IMR-90 (cell line): ENCODE measurements at regions not wholly inside any gene's neighbourhood (a gene's known extent, or its start where the extent isn't known, plus 50 kb on each side); places are given as distances from the start of the nearest gene placed in this dataset.

ENCODE experiments used
- ATAC-seq: fragments of 200-7000 bp; cut with Tn5 transposase; 2 replicates; pipeline ENCODE4 v1.9.1; 2020; ENCODE audit warnings: low read depth, mild to moderate bottlenecking, moderate library complexity
- BruUV-seq: library from RNA; stranded (reverse); fragments of 400-500 nt; replicated peaks from 2 replicates; lab custom pipeline; 2021; lab: Mats Ljungman, UMichigan
- CTCF ChIA-PET: fragments of 300-600 bp; formaldehyde crosslinking; extraction: SDS; loops from one replicate; lab custom pipeline; 2021; ENCODE audit warnings: antibody characterized with exemption; lab: Yijun Ruan, JAX
- POLR2A ChIA-PET: fragments of 300-600 bp; sonication (Branson Sonifier 250); formaldehyde crosslinking; loops from one replicate; lab custom pipeline; 2022; ENCODE audit warnings: antibody characterized with exemption; ENCODE audit not compliant: unreplicated experiment; lab: Charles Lee
- DNase-seq: peaks from one replicate; pipeline ENCODE4 v3.0.0; 2013
- H2AFZ ChIP-seq: replicated peaks from 2 replicates; pipeline ENCODE3; 2013; ENCODE audit warnings: low read length, mild to moderate bottlenecking; ENCODE audit not compliant: poor library complexity
- H2AK5ac ChIP-seq: 2 replicates; pipeline ENCODE4 v1.6.1; 2013; ENCODE audit warnings: low read depth, low read length, inconsistent platforms
- H2AK9ac ChIP-seq: replicated peaks from 2 replicates; pipeline ENCODE3; 2013; ENCODE audit warnings: mild to moderate bottlenecking, low read depth, low read length, moderate library complexity; ENCODE audit not compliant: poor library complexity
- H2BK120ac ChIP-seq: 2 replicates; pipeline ENCODE4 v1.6.1; 2013; ENCODE audit warnings: low read depth, low read length, inconsistent platforms
- H2BK15ac ChIP-seq: 3 replicates; pipeline ENCODE4 v1.6.1; 2013; ENCODE audit warnings: low read depth, low read length, inconsistent platforms
- H2BK20ac ChIP-seq: 2 replicates; pipeline ENCODE4 v1.6.1; 2013; ENCODE audit warnings: low read depth, mild to moderate bottlenecking, inconsistent platforms, low read length, moderate library complexity
- H2BK5ac ChIP-seq: 2 replicates; pipeline ENCODE4 v1.6.1; 2013; ENCODE audit warnings: mild to moderate bottlenecking, low read depth, low read length, inconsistent platforms; ENCODE audit not compliant: poor library complexity, severe bottlenecking
- H3K14ac ChIP-seq: replicated peaks from 2 replicates; pipeline ENCODE4 v1.6.1; 2013; ENCODE audit warnings: low read depth, low read length, inconsistent platforms
- H3K18ac ChIP-seq: 2 replicates; pipeline ENCODE4 v1.6.1; 2013; ENCODE audit warnings: low read depth, low read length, control low read depth
- H3K23ac ChIP-seq: 2 replicates; pipeline ENCODE4 v1.6.1; 2013; ENCODE audit warnings: low read depth, low read length, inconsistent platforms
- H3K27ac ChIP-seq: 2 replicates; pipeline ENCODE4 v1.5.1; 2013; ENCODE audit warnings: mild to moderate bottlenecking, control low read depth, low read length; ENCODE audit not compliant: insufficient read depth
- H3K27me3 ChIP-seq: 2 replicates; pipeline ENCODE4 v1.6.1; 2013; ENCODE audit warnings: low read length; ENCODE audit not compliant: control insufficient read depth, insufficient read depth
- H3K36me3 ChIP-seq: 2 replicates; pipeline ENCODE4 v1.6.1; 2013; ENCODE audit warnings: low read length, mixed read lengths; ENCODE audit not compliant: control insufficient read depth, insufficient read depth
- H3K4ac ChIP-seq: 2 replicates; pipeline ENCODE4 v1.6.1; 2013; ENCODE audit warnings: low read depth, low read length, inconsistent platforms
- H3K4me1 ChIP-seq: 2 replicates; pipeline ENCODE4 v1.6.1; 2013; ENCODE audit warnings: low read length, mixed read lengths; ENCODE audit not compliant: control insufficient read depth, insufficient read depth
- H3K4me2 ChIP-seq: 2 replicates; pipeline ENCODE4 v1.6.1; 2013; ENCODE audit warnings: low read depth, mild to moderate bottlenecking, control low read depth, low read length, moderate library complexity
- H3K4me3 ChIP-seq: 2 replicates; pipeline ENCODE4 v1.5.1; 2013; ENCODE audit warnings: low read depth, mild to moderate bottlenecking, control low read depth, low read length, moderate library complexity; ENCODE audit not compliant: insufficient read depth
- H3K56ac ChIP-seq: 2 replicates; pipeline ENCODE4 v1.6.1; 2013; ENCODE audit warnings: low read length, inconsistent platforms; ENCODE audit not compliant: insufficient read depth; ENCODE audit errors: extremely low read depth
- H3K79me1 ChIP-seq, 2 experiments: 2 replicates each; pipeline ENCODE4 v1.6.1; 2013; ENCODE audit warnings: low read length in 2 of 2, inconsistent platforms in 1 of 2, low read depth in 1 of 2
- H3K9ac ChIP-seq: 2 replicates; pipeline ENCODE4 v1.6.1; 2013; ENCODE audit warnings: low read depth, low read length, control low read depth
- H3K9me1 ChIP-seq: 2 replicates; pipeline ENCODE4 v1.6.1; 2013; ENCODE audit warnings: low read length, inconsistent platforms; ENCODE audit not compliant: insufficient read depth
- H3K9me3 ChIP-seq: 2 replicates; pipeline ENCODE4 v1.6.1; 2013; ENCODE audit warnings: low read length; ENCODE audit not compliant: control insufficient read depth, insufficient read depth
- H4K20me1 ChIP-seq: 2 replicates; pipeline ENCODE4 v1.6.1; 2013; ENCODE audit warnings: low read length, inconsistent platforms; ENCODE audit not compliant: insufficient read depth
- H4K5ac ChIP-seq: 2 replicates; pipeline ENCODE4 v1.6.1; 2013; ENCODE audit warnings: mild to moderate bottlenecking, low read depth, low read length, control low read depth
- H4K8ac ChIP-seq, 2 experiments: 2 replicates each; pipeline ENCODE4 v1.6.1; 2013; ENCODE audit warnings: low read depth in 2 of 2, low read length in 2 of 2, control low read depth in 1 of 2, inconsistent platforms in 1 of 2
- H4K91ac ChIP-seq: 2 replicates; pipeline ENCODE4 v1.6.1; 2013; ENCODE audit warnings: low read depth, low read length, inconsistent platforms; ENCODE audit not compliant: insufficient read depth
- BHLHE40 ChIP-seq: fragments of 150-350 bp; IDR thresholded peaks from 2 replicates; pipeline ENCODE4 v1.6.1; 2016; ENCODE audit warnings: mild to moderate bottlenecking, low read depth, low read length
- CHD1 ChIP-seq: IDR thresholded peaks from 2 replicates; pipeline ENCODE4 v1.6.1; 2012; ENCODE audit warnings: low read depth, low read length, improper control_type of control experiment
- CTCF ChIP-seq: conservative IDR thresholded peaks from 2 replicates; pipeline ENCODE4 v1.5.1; 2012; ENCODE audit warnings: mild to moderate bottlenecking, low read depth, low read length, improper control_type of control experiment
- ELK1 ChIP-seq: fragments of 150-350 bp; IDR thresholded peaks from 2 replicates; pipeline ENCODE4 v1.6.1; 2016; ENCODE audit warnings: low read depth, mild to moderate bottlenecking, low read length, moderate library complexity, borderline replicate concordance
- FOS ChIP-seq: fragments of 150-350 bp; IDR thresholded peaks from 2 replicates; pipeline ENCODE4 v1.6.1; 2016; ENCODE audit warnings: low read depth, low read length
- MXI1 ChIP-seq: IDR thresholded peaks from 2 replicates; pipeline ENCODE4 v1.6.1; 2012; ENCODE audit warnings: low read depth, mild to moderate bottlenecking, low read length, moderate library complexity, borderline replicate concordance
- POLR2A ChIP-seq: IDR thresholded peaks from 2 replicates; pipeline ENCODE4 v1.6.1; 2012; ENCODE audit warnings: mild to moderate bottlenecking, low read depth, low read length
- RAD21 ChIP-seq: IDR thresholded peaks from 2 replicates; pipeline ENCODE4 v1.6.1; 2012; ENCODE audit warnings: low read length, improper control_type of control experiment
- WGBS, 2 experiments: methylation state at CpG; one replicate each; pipeline versions ENCODE4 v1.1.5 to v1.1.7; 2013; ENCODE audit warnings: missing lambda C conversion rate in 2 of 2; ENCODE audit not compliant: insufficient read length in 1 of 2; ENCODE audit errors: extremely low coverage in 2 of 2; 5-methylcytosine and 5-hydroxymethylcytosine counted together
- dilution Hi-C: fragments of 300-500 bp; cut with HindIII; formaldehyde crosslinking; loops from one replicate; pipeline ENCODE4 v1.14.3; 2018; ENCODE audit warnings: low sequenced_read_pairs; ENCODE audit not compliant: unreplicated experiment
- in situ Hi-C: fragments of 300-500 bp; cut with MboI; formaldehyde crosslinking; loops from 3 replicates; pipeline ENCODE4 v1.14.3; 2019; ENCODE audit warnings: low sequenced_read_pairs, inconsistent platforms, mixed read lengths
- intact Hi-C: fragments of 100-400 bp; cut with micrococcal nuclease; formaldehyde crosslinking; loops from 2 replicates; pipeline ENCODE4 v1.10.0; 2022

GRCh38 chr3:6351752-6352151 is 509.2 kb upstream of the GRM7 start:
- Histone ChIP-seq H3K4ac (no peak overlapping the region), H3K9me1 (no peaks in the 10 kb centered on the region), H2AK5ac (no peak overlapping the region), H3K23ac (no peak overlapping the region), H4K91ac (no peak overlapping the region), H3K4me1 (no peaks in the 10 kb centered on the region), H2BK15ac (no peak overlapping the region), H3K9me3 (peaks cover 11% of the 10 kb centered on the region), H2AFZ (no peak overlapping the region), H2BK20ac (no peak overlapping the region), H3K36me3 (no peaks in the 10 kb centered on the region), H4K8ac (no peak overlapping the region), H3K27me3 (no peaks in the 10 kb centered on the region), H3K18ac (no peak overlapping the region), H2BK5ac (no peak overlapping the region), H3K14ac (no peak overlapping the region), H2BK120ac (no peak overlapping the region), H4K20me1 (no peaks in the 10 kb centered on the region), H3K79me1 (no peaks in the 10 kb centered on the region), H3K4me3 (no peak overlapping the region), H2AK9ac (no peak overlapping the region), H4K5ac (no peak overlapping the region), H3K4me2 (no peak overlapping the region), H3K27ac (no peak overlapping the region), H3K56ac (no peak overlapping the region), H3K9ac (no peak overlapping the region)
- no TSS peak for BruUV-seq
- POLR2A ChIA-PET, result no interaction called here
- CTCF ChIA-PET, result no interaction called here
- dilution Hi-C loops (no loop called here), intact Hi-C loops (no loop called here), in situ Hi-C loops (no loop called here)
- no peak for DNase-seq
- TF ChIP-seq RAD21, result no peak
- TF ChIP-seq BHLHE40, result no peak
- TF ChIP-seq FOS, result no peak
- no peak for TF ChIP-seq CTCF
- no peak for TF ChIP-seq ELK1
- no peak for TF ChIP-seq POLR2A
- TF ChIP-seq MXI1, result no peak
- TF ChIP-seq CHD1, result no peak
- no CpG with 5 or more reads among the region's 3 CpGs for WGBS, 2 experiments
- ATAC-seq, result no peak
